GM12873 (cell line): ENCODE measurements at regions not wholly inside any gene's neighbourhood (a gene's known extent, or its start where the extent isn't known, plus 50 kb on each side); places are given as distances from the start of the nearest gene placed in this dataset.

Source experiments
- TF ChIP-seq, protein P1 (sequence below): IDR thresholded peaks from 2 replicates; pipeline ENCODE4 v1.5.1; 2012; ENCODE audit warnings: low read depth, mild to moderate bottlenecking, moderate library complexity, low read length, control low read depth; ENCODE audit not compliant: insufficient read depth; ENCODE audit errors: missing control alignments

DNA sequence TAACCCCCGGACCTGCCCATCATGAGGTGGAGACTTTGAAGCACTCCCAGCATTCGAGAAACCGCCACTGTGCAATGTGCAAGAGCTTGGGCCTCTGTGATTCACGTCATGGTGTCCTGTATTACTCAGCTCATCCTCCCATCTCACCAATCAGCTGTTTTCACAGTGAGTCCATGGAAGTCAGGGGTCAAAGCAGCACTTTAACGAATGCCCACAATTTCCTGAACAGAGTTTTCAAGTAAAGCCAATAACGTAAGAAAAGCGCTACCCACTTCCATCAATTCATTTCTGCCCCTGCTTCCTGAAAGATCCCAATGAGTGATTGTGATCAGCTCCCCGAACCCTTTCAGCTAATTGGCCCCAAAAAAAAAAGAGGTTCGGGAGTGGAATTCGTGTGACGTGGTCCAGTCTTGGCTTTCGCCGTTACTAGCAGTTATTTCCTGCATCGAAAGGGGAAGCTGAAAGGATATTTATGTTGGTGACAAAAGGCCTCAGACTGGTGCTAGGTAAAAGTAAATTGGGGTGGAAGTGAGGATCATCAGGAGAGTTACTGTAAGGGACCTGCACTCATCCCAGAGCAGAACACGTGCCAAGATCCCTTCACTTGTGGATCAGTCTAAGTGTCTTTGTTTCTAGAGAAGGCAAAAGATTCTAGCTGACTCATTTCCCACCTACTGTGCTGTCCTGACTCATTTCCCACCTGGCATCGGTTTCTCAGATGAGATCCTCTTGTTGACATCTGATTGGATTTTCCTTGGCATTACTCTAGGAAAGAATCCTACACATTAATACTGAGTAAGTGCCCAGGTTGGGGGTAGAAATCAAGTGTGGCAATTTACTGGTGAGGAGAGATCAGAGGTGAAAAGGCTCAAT is 136.7 kb upstream of the NUDT7 start:
- TF ChIP-seq, protein P1, sequence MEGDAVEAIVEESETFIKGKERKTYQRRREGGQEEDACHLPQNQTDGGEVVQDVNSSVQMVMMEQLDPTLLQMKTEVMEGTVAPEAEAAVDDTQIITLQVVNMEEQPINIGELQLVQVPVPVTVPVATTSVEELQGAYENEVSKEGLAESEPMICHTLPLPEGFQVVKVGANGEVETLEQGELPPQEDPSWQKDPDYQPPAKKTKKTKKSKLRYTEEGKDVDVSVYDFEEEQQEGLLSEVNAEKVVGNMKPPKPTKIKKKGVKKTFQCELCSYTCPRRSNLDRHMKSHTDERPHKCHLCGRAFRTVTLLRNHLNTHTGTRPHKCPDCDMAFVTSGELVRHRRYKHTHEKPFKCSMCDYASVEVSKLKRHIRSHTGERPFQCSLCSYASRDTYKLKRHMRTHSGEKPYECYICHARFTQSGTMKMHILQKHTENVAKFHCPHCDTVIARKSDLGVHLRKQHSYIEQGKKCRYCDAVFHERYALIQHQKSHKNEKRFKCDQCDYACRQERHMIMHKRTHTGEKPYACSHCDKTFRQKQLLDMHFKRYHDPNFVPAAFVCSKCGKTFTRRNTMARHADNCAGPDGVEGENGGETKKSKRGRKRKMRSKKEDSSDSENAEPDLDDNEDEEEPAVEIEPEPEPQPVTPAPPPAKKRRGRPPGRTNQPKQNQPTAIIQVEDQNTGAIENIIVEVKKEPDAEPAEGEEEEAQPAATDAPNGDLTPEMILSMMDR = no peak

DNA sequence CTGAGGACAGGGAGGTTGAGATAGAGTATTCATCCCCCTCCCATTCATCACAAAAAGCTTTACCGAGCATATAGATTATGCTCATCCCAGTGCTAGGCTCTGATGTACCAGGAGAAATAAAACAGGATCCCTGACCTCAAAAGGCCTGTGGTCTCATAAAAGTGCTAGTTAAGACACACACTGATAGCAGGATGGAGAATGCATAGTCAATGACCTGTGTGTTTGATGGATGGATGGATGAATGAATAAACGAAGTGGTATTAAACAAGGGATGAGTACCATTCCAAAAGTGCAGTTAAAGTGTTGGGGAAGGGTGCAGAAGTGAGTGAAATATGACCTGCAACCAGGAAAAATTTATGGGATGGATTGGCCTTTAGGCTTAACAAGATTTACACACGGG is 133.9 kb upstream of the NUDT7 start:
- TF ChIP-seq, protein P1 = no peak

- TF ChIP-seq, protein P1 = no peak
These were observed 133.1 kb upstream of the NUDT7 start for GRCh38 chr16:77589071-77589765.

- TF ChIP-seq, protein P1 = no peak
These were observed 131.6 kb upstream of the NUDT7 start for GRCh38 chr16:77590707-77591106.

DNA sequence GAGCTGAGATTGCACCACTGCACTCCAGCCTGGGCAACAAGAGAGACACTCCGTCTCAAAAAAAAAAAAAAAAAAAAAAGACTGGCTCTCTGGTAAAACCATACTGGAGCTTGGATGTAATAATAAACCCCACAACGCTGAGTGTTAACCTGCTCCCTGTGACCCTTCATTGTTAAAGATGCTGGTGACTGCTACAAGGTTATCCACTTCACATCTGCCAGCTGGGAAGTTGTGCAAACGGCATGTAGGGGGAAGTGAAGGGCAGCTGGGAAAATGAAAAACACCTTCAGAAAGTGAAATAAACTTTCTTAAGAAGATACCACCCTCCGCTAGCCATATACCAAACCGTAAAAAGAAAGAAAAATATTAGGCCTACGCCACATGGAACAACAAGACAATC is 131.0 kb upstream of the NUDT7 start:
- TF ChIP-seq, protein P1 = no peak

- TF ChIP-seq, protein P1 = no peak
These were observed 130.3 kb upstream of the NUDT7 start for GRCh38 chr16:77592021-77592420.

DNA sequence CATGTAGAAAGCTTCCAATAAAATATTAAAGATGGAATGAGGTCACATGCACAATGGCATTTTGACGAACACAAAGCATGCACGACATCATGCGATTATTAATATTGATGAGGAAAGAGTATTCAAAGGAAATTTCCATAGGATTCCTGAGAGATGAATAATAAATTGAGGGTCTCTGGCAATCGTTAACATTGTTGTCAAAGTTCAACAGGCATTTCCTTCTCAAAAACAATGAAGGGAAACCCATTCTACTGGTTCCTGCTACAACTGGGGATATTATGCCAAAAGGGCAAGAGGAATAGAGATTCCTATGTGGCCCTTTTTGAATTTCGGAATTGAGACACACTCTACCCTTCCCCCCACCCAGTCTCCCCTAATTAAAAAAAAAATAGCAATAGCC is 128.3 kb upstream of the NUDT7 start:
- TF ChIP-seq, protein P1 = no peak
